Activated CD4-positive, alpha-beta T cell treated with anti-CD3 and anti-CD28 coated beads, Interleukin-2, amount 10 ng/mL, durations not matched to agents 7 days and 5 days (primary cell): ENCODE measurements at regions not wholly inside any gene's neighbourhood (a gene's known extent, or its start where the extent isn't known, plus 50 kb on each side); places are given as distances from the start of the nearest gene placed in this dataset.
A peak's percentile ranks its signal among the peaks of the same experiment; 100 is the strongest.

Experiments
- CTCF ChIA-PET: fragments of 350-600 bp; sonication (Branson Sonifier 250); formaldehyde crosslinking; loops from one replicate; lab custom pipeline; 2021; ENCODE audit warnings: antibody characterized with exemption; lab: Charles Lee
- POLR2A ChIA-PET: fragments of 350-600 bp; sonication (Branson Sonifier 250); formaldehyde crosslinking; loops from one replicate; lab custom pipeline; 2021; ENCODE audit warnings: antibody characterized with exemption; lab: Charles Lee
- DNase-seq: peaks from one replicate; pipeline ENCODE4 v3.0.0-alpha.2; 2020
- H3K27ac Mint-ChIP-seq: one replicate; pipeline ENCODE4 v1.8.0; 2021; ENCODE audit warnings: mild to moderate bottlenecking, moderate library complexity, mixed read lengths
- H3K27me3 Mint-ChIP-seq: one replicate; pipeline ENCODE4 v1.8.0; 2021; ENCODE audit warnings: mixed read lengths
- H3K36me3 Mint-ChIP-seq: one replicate; pipeline ENCODE4 v1.8.0; 2021; ENCODE audit warnings: low read depth, mixed read lengths
- H3K4me1 Mint-ChIP-seq: one replicate; pipeline ENCODE4 v1.8.0; 2021; ENCODE audit warnings: mixed read lengths
- H3K4me3 Mint-ChIP-seq: one replicate; pipeline ENCODE4 v1.8.0; 2021; ENCODE audit warnings: mild to moderate bottlenecking, moderate library complexity, mixed read lengths
- H3K9me3 Mint-ChIP-seq: one replicate; pipeline ENCODE4 v1.8.0; 2021; ENCODE audit warnings: mixed read lengths

DNA sequence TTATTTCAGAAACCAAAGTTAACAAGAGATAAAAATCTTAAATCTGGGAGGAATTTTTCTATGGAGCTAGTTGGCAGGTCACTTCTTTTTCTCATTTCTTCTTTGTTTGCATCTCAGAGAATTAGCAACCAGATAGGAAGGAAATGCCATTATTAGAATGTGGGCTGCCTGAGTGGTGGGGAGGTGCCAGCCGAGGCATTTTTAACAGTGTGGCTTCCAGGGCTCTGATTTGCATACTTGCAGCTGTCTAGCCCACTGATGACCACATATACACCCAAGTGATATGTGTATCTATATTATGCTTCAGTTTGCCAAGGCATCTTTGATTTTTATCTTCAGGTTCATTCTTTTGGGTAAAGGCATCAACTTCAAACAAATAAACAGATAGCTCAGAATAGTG, 206.7 kb downstream of the CLIC5 start:
- no peak for DNase-seq
- H3K27ac Mint-ChIP-seq: no peak overlapping the region
- H3K27me3 Mint-ChIP-seq: no peaks in the 10 kb centered on the region
- H3K4me3 Mint-ChIP-seq: no peak overlapping the region
- peaks cover under 1% of the 10 kb centered on the region for H3K4me1 Mint-ChIP-seq
- POLR2A ChIA-PET: no interaction called here
- CTCF ChIA-PET: interaction anchor here (0.6 to 5.3 kb wide), 7 partner anchors 12 to 515 kb away, joined by 3 to 27 read pairs (median 3); no protein-coding TSS in a partner anchor
- no peaks in the 10 kb centered on the region for H3K9me3 Mint-ChIP-seq
- H3K36me3 Mint-ChIP-seq: no peaks in the 10 kb centered on the region

DNA sequence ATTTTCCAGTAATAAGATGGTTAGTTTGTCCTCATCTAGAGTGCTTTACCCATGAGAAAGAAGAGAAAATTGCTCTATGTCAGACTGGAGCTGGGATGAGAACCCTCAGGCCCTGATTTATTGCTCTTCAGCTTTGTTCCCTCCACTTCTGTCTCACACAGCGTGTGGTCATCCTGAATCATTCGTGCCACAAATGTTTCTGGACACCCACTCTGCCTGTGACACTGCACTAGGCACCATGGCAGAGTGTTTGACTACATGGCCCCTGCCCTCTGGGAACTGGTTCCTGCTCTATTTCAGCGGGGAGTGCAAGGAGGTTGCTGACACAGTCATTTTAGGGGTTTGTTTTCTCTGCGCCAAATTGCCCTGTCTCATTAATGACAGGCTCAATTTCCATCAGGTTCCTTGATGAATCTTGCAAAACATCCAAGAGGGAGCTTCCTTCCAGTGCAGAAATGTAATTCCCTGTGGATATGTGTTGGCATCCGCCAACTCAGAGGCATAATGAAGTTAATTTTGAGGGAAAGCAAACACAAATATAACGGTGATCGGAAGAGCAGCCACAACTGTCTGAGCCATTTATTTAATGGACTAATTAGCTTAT, 207.5 kb downstream of the CLIC5 start:
- Mint-ChIP-seq H3K27ac (no peak overlapping the region), H3K9me3 (no peaks in the 10 kb centered on the region), H3K36me3 (no peaks in the 10 kb centered on the region), H3K4me3 (no peak overlapping the region), H3K27me3 (no peaks in the 10 kb centered on the region), H3K4me1 (no peaks in the 10 kb centered on the region)
- DNase-seq: no peak
- POLR2A ChIA-PET: no interaction called here
- CTCF ChIA-PET: interaction anchor here (0.6 to 5.3 kb wide), 5 partner anchors 12 to 34 kb away, joined by 3 to 27 read pairs (median 3); no protein-coding TSS in a partner anchor

DNA sequence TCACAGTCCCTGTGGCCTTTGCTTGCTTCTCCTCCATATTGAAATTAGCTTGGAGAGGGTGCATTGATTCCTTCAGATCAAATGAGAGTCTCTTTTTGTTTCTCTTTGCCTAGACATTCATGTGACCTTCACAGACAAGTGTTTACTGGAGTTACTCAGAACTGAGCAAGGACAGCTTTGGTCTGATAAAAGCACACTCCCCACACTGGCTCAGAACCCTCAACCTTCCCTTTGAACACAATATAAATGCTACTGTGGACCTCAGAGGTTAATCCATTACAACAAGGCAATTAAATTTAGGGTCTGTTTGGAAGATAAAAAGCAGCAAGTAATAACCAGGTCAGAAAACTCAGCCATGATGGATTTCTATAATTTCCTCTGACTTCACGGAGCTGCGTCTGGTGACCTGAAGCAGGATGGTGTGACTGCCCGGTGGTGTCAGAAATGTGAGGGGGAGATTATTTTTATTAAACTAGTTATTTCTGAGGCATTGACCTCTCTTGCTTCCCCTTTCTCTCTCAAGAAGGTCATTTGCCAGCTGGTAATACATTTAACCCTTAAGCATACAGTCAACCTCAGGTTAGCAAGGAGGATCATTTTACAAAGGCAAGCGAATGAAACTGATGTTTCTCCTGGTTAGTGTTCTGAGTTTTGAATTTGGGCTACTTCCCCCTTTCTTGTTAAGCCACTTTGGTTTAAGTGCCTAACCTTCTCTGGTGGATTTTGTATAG, 208.2 kb downstream of the CLIC5 start:
- no peak for DNase-seq

DNA sequence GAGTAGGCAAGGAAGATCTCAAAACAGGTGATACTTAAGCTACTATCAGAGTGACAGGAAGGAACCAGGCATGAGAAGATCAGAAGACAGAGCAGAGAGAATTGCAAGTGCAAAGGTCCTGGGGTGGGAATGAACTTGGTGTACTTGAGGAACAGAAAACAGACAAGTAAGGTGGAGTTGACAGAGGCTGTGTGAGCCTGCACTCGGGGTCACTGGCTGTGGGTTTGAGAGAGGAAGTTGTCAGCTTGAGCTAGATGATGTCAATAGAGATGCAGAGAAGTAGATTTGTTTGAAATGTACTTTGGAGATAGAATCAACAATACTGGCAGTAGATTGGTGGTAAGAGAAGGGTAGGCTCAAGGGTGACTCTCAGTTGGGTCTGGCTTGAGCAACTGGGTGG, 209.5 kb downstream of the CLIC5 start:
- Mint-ChIP-seq H3K27ac (no peak overlapping the region), H3K9me3 (no peaks in the 10 kb centered on the region), H3K36me3 (no peaks in the 10 kb centered on the region), H3K4me1 (peaks cover 15% of the 10 kb centered on the region), H3K4me3 (no peak overlapping the region), H3K27me3 (no peaks in the 10 kb centered on the region)
- POLR2A ChIA-PET: no interaction called here
- CTCF ChIA-PET: interaction anchor here (1.2 to 5.3 kb wide), 3 partner anchors 10 to 14 kb away, joined by 3 to 27 read pairs (median 4); no protein-coding TSS in a partner anchor
- DNase-seq: no peak

More for the DNA sequence above, 208.2 kb downstream of the CLIC5 start:
- no peak overlapping the region for H3K4me3 Mint-ChIP-seq
- POLR2A ChIA-PET: no interaction called here
- H3K27me3 Mint-ChIP-seq: no peaks in the 10 kb centered on the region
- CTCF ChIA-PET: interaction anchor here (0.6 to 5.3 kb wide), 4 partner anchors 13 to 35 kb away, joined by 3 to 27 read pairs (median 4); no protein-coding TSS in a partner anchor
- H3K9me3 Mint-ChIP-seq: no peaks in the 10 kb centered on the region
- H3K36me3 Mint-ChIP-seq: no peaks in the 10 kb centered on the region
- peaks cover 2% of the 10 kb centered on the region for H3K4me1 Mint-ChIP-seq
- no peak overlapping the region for H3K27ac Mint-ChIP-seq

DNA sequence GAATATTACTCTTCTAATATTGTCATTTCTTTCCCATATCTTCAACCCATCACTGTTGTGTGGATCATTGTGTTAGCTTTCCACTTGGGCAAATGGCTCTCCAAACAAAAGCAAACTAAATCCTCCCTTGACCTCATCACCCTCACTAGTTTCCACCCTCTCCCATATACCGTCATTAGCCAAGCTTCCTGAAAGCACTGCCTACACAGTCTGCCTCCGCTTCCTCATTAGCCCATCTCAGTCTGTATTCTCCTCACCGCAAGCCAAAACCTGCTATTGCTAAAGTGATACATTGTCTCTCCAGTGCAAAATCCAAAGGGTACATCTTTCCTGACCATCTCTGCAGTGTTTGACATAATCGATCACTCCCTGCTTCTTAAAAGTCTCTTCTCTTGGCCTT, 212.6 kb downstream of the CLIC5 start:
- Mint-ChIP-seq H3K9me3 (peaks cover 10% of the 10 kb centered on the region), H3K4me3 (no peak overlapping the region), H3K27ac (no peak overlapping the region), H3K27me3 (no peaks in the 10 kb centered on the region), H3K36me3 (no peaks in the 10 kb centered on the region), H3K4me1 (peaks cover 22% of the 10 kb centered on the region)
- POLR2A ChIA-PET: interaction anchor here (0.6 kb wide), 1 partner anchor 1099 kb away, joined by 3 read pairs; no protein-coding TSS in a partner anchor
- DNase-seq: no peak
- CTCF ChIA-PET: interaction anchor here (0.5 kb wide), 1 partner anchor 1170 kb away, joined by 4 read pairs; no protein-coding TSS in a partner anchor

DNA sequence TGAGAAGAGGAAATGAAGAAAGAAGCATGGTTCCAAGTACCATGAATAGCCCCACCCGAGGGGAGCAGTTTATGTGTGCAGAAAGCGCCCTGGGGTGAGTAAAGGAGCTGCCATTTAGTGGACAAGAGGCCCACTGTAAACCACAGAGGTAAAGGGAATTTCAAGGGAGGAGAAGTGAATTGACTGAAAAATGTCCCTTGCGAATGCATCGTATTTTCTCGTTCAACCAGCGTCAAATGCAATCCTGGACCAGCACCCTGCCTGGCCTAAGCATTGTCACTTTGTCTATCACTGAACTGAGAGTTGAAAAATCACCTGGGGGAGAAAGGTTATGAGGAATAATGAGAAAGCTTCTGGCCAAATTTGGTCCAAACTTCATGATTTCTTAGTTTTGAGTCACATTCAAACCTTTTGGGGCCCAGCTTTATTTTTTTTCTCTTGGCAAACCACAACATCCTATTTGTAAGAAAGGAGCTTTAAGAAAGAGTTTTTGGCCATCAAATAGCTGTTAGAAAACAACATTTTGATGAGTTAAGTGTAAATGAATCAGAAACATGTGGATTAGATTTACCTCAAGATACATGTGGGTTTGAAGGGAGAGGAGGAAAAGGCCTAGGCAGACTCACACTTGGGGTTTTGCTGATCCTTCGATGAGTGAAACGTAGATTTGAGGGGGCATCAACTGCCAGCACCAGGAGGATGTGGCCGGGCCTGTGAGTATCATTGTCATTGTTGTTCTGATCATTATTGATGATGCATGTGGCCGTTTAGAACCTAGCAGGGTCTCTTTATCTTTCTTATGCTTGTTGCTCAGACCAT, 214.0 kb downstream of the CLIC5 start:
- Mint-ChIP-seq H3K27me3 (no peaks in the 10 kb centered on the region), H3K9me3 (peaks cover 10% of the 10 kb centered on the region), H3K4me1 (peaks cover 22% of the 10 kb centered on the region), H3K4me3 (no peak overlapping the region), H3K27ac (peak overlapping the region; percentile 83), H3K36me3 (no peaks in the 10 kb centered on the region)
- peak; percentile 31 for DNase-seq
- ChIA-PET POLR2A (interaction anchor here (1.2 kb wide), 1 partner anchor 121 kb away, joined by 4 read pairs; no protein-coding TSS in a partner anchor), CTCF (interaction anchor here (1.0 to 2.2 kb wide), 6 partner anchors 18 to 122 kb away, joined by 3 to 7 read pairs (median 4); no protein-coding TSS in a partner anchor)

DNA sequence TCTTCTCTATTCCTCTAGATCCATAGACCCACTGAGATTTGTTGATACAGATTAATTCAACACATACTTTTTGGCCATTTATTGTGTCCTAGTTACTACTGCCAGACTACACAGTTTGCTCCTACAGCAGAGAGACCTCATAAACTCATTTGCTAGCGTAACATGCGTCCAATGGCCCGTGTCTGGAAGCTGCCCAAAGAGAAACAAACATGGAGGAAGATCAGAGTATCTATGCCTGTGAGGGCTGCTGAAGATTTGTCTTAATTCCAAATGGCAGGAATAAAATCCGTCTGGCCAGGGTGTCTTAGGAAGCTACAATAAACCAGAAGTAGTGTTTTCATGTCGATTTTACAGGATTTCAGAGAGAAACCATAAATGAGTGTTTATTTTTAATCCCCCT, 214.7 kb downstream of the CLIC5 start:
- H3K36me3 Mint-ChIP-seq: no peaks in the 10 kb centered on the region
- H3K27ac Mint-ChIP-seq: no peak overlapping the region
- peaks cover 22% of the 10 kb centered on the region for H3K4me1 Mint-ChIP-seq
- CTCF ChIA-PET: interaction anchor here (1.0 to 2.2 kb wide), 5 partner anchors 17 to 123 kb away, joined by 3 to 7 read pairs (median 4); no protein-coding TSS in a partner anchor
- no peak for DNase-seq
- no peak overlapping the region for H3K4me3 Mint-ChIP-seq
- POLR2A ChIA-PET: interaction anchor here (1.2 kb wide), 1 partner anchor 122 kb away, joined by 4 read pairs; no protein-coding TSS in a partner anchor
- peaks cover 10% of the 10 kb centered on the region for H3K9me3 Mint-ChIP-seq
- H3K27me3 Mint-ChIP-seq: no peaks in the 10 kb centered on the region

DNA sequence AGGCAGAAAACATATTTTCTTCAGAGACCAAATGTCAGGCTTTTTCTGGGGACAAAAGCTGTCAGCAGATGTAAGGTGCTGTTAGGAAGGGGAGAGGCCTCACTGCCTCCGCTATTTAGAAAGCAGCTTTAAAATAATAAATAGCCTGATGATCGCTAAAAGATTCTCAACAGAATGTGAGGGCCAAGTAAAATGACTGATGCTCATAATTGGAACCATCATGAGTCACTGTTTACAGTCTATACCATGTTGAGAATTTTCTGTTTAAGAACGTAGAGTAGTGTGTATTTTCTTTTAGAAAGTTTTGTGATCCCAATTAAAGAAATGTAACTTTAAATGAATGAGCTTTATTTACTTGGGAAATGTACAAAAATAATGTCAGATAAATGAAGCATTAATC, 220.0 kb downstream of the CLIC5 start:
- peaks cover 10% of the 10 kb centered on the region for H3K9me3 Mint-ChIP-seq
- CTCF ChIA-PET: interaction anchor here (1.1 to 1.9 kb wide), 3 partner anchors 10 to 98 kb away, joined by 4 read pairs; no protein-coding TSS in a partner anchor
- H3K4me3 Mint-ChIP-seq: no peak overlapping the region
- no peaks in the 10 kb centered on the region for H3K36me3 Mint-ChIP-seq
- peaks cover 3% of the 10 kb centered on the region for H3K27me3 Mint-ChIP-seq
- no peak for DNase-seq
- no peak overlapping the region for H3K27ac Mint-ChIP-seq
- POLR2A ChIA-PET: no interaction called here
- peaks cover 2% of the 10 kb centered on the region for H3K4me1 Mint-ChIP-seq

DNA sequence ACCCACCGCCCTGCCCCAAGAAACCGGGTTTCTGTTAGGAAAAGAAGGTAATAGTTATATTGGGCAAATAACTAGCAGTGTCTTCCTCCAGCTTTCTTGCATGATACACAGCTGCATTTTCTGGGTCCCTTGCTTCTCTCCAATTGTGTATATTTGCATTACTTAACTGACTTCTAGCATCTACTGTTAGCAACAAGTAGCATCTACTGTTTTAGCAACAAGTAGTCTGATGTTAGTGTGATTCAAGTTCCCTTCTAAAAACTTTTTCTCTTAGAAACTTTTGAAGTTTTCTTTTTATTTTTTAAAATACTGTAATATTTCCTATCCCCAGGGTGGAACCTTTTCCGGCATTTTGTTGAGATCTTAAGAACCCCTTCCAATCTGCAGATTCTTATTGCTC, 221.2 kb downstream of the CLIC5 start:
- Mint-ChIP-seq H3K9me3 (peaks cover 8% of the 10 kb centered on the region), H3K27me3 (peaks cover 3% of the 10 kb centered on the region), H3K36me3 (no peaks in the 10 kb centered on the region), H3K27ac (no peak overlapping the region), H3K4me3 (no peak overlapping the region), H3K4me1 (no peaks in the 10 kb centered on the region)
- ChIA-PET POLR2A (interaction anchor here (0.6 kb wide), 1 partner anchor 339 kb away, joined by 3 read pairs; no protein-coding TSS in a partner anchor), CTCF (no interaction called here)
- DNase-seq: no peak

DNA sequence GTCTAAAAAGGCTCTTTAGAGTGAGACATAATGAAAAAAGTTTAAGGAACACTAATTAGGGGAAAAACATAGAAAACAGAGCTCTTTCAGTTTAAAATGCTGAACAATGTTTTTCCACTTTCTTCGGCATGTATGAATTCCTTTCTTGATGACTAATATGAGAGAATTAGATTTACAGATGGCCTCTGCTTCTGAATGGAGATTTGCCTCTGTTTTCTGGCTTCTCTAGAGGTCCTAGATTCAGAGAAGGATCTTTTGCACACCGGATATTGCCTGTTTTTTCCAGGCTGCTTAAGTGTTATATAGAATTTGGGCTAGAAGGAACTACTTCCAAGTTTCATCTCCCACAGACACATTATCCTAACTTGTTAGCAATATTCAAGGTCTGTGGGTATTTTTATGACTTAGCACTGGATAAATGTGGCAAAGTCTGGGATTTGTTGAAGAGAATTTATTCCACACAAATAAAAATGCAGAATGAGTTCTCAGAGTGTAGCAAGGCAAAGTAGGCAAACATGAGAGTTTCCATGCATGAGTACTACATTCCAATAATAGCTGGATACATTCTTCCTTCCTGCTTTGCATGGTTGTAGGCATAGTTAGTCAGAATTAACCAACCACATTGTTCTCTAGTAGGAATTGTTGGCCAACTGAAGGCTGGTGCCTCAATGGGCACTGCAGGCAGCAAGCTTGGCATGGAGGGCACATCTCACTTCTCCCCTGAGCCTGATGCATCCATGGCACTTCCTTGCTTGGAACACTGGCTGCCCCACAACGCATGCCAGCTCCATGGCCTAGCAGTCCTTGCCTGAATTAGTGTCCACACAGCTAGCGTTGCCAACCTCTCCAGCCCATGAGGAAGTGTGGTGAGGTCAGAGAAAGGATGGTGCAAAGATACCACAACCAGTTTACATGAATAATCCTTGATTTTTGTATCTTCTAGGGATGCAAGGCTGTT, 224.2 kb downstream of the CLIC5 start:
- POLR2A ChIA-PET: no interaction called here
- CTCF ChIA-PET: interaction anchor here (1.6 kb wide), 1 partner anchor 33 kb away, joined by 3 read pairs; no protein-coding TSS in a partner anchor
- H3K9me3 Mint-ChIP-seq: peaks cover 6% of the 10 kb centered on the region
- no peak for DNase-seq
- no peak overlapping the region for H3K27ac Mint-ChIP-seq
- peaks cover 3% of the 10 kb centered on the region for H3K27me3 Mint-ChIP-seq
- no peaks in the 10 kb centered on the region for H3K36me3 Mint-ChIP-seq
- no peaks in the 10 kb centered on the region for H3K4me1 Mint-ChIP-seq
- H3K4me3 Mint-ChIP-seq: no peak overlapping the region

DNA sequence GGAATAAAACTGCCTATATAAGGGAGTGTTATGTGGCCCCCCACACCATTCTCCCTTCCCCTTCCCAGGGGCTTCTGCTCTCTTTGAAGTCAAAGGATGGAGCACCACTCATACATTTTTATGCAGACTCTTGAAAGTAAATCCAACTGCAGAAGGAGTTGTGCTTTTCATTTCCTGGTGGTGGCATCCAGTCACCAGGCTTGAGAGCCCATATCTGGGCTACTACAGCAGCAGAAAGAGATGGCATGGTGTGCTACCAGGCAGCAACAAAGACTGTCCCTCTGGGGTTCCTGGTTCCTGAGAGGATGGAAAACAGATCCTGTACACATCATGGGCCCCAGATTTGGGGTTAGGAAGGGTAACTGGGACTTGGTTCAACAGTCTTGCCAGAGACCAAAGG, 226.4 kb downstream of the CLIC5 start:
- CTCF ChIA-PET: interaction anchor here (0.6 kb wide), 1 partner anchor 134 kb away, joined by 3 read pairs; no protein-coding TSS in a partner anchor
- no peaks in the 10 kb centered on the region for H3K27me3 Mint-ChIP-seq
- no peak for DNase-seq
- peaks cover 6% of the 10 kb centered on the region for H3K9me3 Mint-ChIP-seq
- H3K27ac Mint-ChIP-seq: no peak overlapping the region
- POLR2A ChIA-PET: no interaction called here
- no peak overlapping the region for H3K4me3 Mint-ChIP-seq
- H3K4me1 Mint-ChIP-seq: no peaks in the 10 kb centered on the region
- H3K36me3 Mint-ChIP-seq: no peaks in the 10 kb centered on the region
